Uterus (tissue), 3 donors: ENCODE measurements at regions not wholly inside any gene's neighbourhood (a gene's known extent, or its start where the extent isn't known, plus 50 kb on each side); places are given as distances from the start of the nearest gene placed in this dataset.

Experiments used
- DNase-seq, 2 donors: peaks; one replicate each; pipeline ENCODE4 v3.0.0-alpha.2; 2019 to 2020
- H3K27ac ChIP-seq, 2 donors: fragments of 200-600 bp; sonication (generic); 1 replicate in 1 of 2; 2 replicates in 1 of 2; pipeline ENCODE4 v1.5.1; 2016 to 2018
- H3K27me3 ChIP-seq, 2 donors: fragments of 200-600 bp; sonication (generic); one replicate each; pipeline ENCODE4 v1.5.1; 2018 to 2019; ENCODE audit warnings: control low read depth in 1 of 2
- H3K36me3 ChIP-seq, 2 donors: fragments of 200-600 bp; sonication (generic); one replicate each; pipeline ENCODE4 v1.5.1; 2019; ENCODE audit warnings: control low read depth in 1 of 2
- H3K4me1 ChIP-seq, 2 donors: fragments of 200-600 bp; sonication (generic); one replicate each; pipeline ENCODE4 v1.5.1; 2018 to 2019; ENCODE audit warnings: control low read depth in 1 of 2
- H3K4me3 ChIP-seq, 2 donors: fragments of 200-600 bp; sonication (generic); 1 replicate in 1 of 2; 2 replicates in 1 of 2; pipeline ENCODE4 v1.5.1; 2018 to 2019; ENCODE audit warnings: mild to moderate bottlenecking in 1 of 2
- H3K9me3 ChIP-seq, 2 donors: fragments of 200-600 bp; sonication (generic); one replicate each; pipeline ENCODE4 v1.5.1; 2019; ENCODE audit warnings: control low read depth in 1 of 2
- CTCF ChIP-seq, 4 experiments: fragments of 200-600 bp in 2 of 4; fragments of 450-650 bp in 2 of 4; sonication (generic) in 2 of 4; IDR thresholded peaks; one replicate each; pipeline ENCODE4 v1.5.1; 2016 to 2019; ENCODE audit warnings: antibody characterized with exemption in 4 of 4, mild to moderate bottlenecking in 2 of 4, moderate library complexity in 1 of 4
- POLR2A ChIP-seq, 2 donors: fragments of 450-650 bp; IDR thresholded peaks; one replicate each; pipeline ENCODE4 v1.6.1; 2016; ENCODE audit warnings: antibody characterized with exemption in 2 of 2, mild to moderate bottlenecking in 1 of 2, moderate library complexity in 1 of 2
- intact Hi-C: fragments of 100-400 bp; cut with DNase I; formaldehyde crosslinking; loops from one replicate; pipeline ENCODE4 v1.15.1; 2023; ENCODE audit warnings: low total_unique reads
- donor health status: DM: yes; HTN: yes; CAD: no.

- intact Hi-C loops, result no loop called here
- no peak for TF ChIP-seq POLR2A (IDR thresholded peaks at IDR 0.05)
- TF ChIP-seq CTCF (IDR thresholded peaks at IDR 0.05), result no peak
- no peak overlapping the region for H3K4me3 ChIP-seq
- no peaks in the 10 kb centered on the region for H3K9me3 ChIP-seq
- DNase-seq, result no peak
- H3K27ac ChIP-seq, result no peak overlapping the region
- H3K36me3 ChIP-seq, result no peaks in the 10 kb centered on the region
- no peaks in the 10 kb centered on the region for H3K27me3 ChIP-seq
- H3K4me1 ChIP-seq, result no peaks in the 10 kb centered on the region
Observed at GRCh38 chr4:165788686-165789463, 84.2 kb upstream of the TLL1 start.

GRCh38 chr4:165793236-165793635 is 79.8 kb upstream of the TLL1 start:
- Histone ChIP-seq H3K9me3 (no peaks in the 10 kb centered on the region), H3K27ac (no peak overlapping the region), H3K27me3 (no peaks in the 10 kb centered on the region), H3K36me3 (no peaks in the 10 kb centered on the region), H3K4me1 (no peaks in the 10 kb centered on the region), H3K4me3 (no peak overlapping the region)
- no peak for TF ChIP-seq POLR2A (IDR thresholded peaks at IDR 0.05)
- no peak for TF ChIP-seq CTCF (IDR thresholded peaks at IDR 0.05)
- DNase-seq, result no peak
- intact Hi-C loops, result no loop called here

- H3K27ac ChIP-seq, result no peak overlapping the region
- no peak overlapping the region for H3K4me3 ChIP-seq
- H3K27me3 ChIP-seq, result no peaks in the 10 kb centered on the region
- H3K9me3 ChIP-seq, result no peaks in the 10 kb centered on the region
- no peaks in the 10 kb centered on the region for H3K4me1 ChIP-seq
- intact Hi-C loops, result no loop called here
- TF ChIP-seq CTCF (IDR thresholded peaks at IDR 0.05), result no peak
- TF ChIP-seq POLR2A (IDR thresholded peaks at IDR 0.05), result no peak
- no peak for DNase-seq
- H3K36me3 ChIP-seq, result no peaks in the 10 kb centered on the region
Observed at GRCh38 chr4:165794834-165795233, 78.2 kb upstream of the TLL1 start.

- DNase-seq, result no peak
- H3K9me3 ChIP-seq, result no peaks in the 10 kb centered on the region
- no peak overlapping the region for H3K27ac ChIP-seq
- intact Hi-C loops, result no loop called here
- no peak for TF ChIP-seq CTCF (IDR thresholded peaks at IDR 0.05)
- TF ChIP-seq POLR2A (IDR thresholded peaks at IDR 0.05), result no peak
- no peak overlapping the region for H3K4me3 ChIP-seq
- no peaks in the 10 kb centered on the region for H3K4me1 ChIP-seq
- H3K36me3 ChIP-seq, result no peaks in the 10 kb centered on the region
- no peaks in the 10 kb centered on the region for H3K27me3 ChIP-seq
Observed at GRCh38 chr4:165799384-165799815, 73.6 kb upstream of the TLL1 start.

GRCh38 chr4:165802452-165802851 is 70.6 kb upstream of the TLL1 start:
- TF ChIP-seq CTCF (IDR thresholded peaks at IDR 0.05) (no peak), POLR2A (IDR thresholded peaks at IDR 0.05) (no peak)
- no peak for DNase-seq
- H3K36me3 ChIP-seq, result no peaks in the 10 kb centered on the region
- H3K27ac ChIP-seq, result no peak overlapping the region
- H3K4me1 ChIP-seq, result no peaks in the 10 kb centered on the region
- H3K9me3 ChIP-seq, result no peaks in the 10 kb centered on the region
- no peak overlapping the region for H3K4me3 ChIP-seq
- H3K27me3 ChIP-seq, result no peaks in the 10 kb centered on the region
- intact Hi-C loops, result no loop called here
